GM08714 (cell line): ENCODE measurements at regions not wholly inside any gene's neighbourhood (a gene's known extent, or its start where the extent isn't known, plus 50 kb on each side); places are given as distances from the start of the nearest gene placed in this dataset.

Source experiments
- H3K4me3 ChIP-seq: fragments of 200-500 bp; sonication (Bioruptor generic); 2 replicates; pipeline ENCODE4 v1.5.1; 2014; ENCODE audit warnings: mild to moderate bottlenecking, low read length, inconsistent platforms
- ZNF274 ChIP-seq: IDR thresholded peaks from 2 replicates; pipeline ENCODE4 v1.6.1; 2012; ENCODE audit warnings: mild to moderate bottlenecking, low read depth, low read length

GRCh38 chr12:89821896-89822295, 113.3 kb upstream of the ATP2B1 start:
- H3K4me3 ChIP-seq = no peak overlapping the region
- no peak for TF ChIP-seq ZNF274

DNA sequence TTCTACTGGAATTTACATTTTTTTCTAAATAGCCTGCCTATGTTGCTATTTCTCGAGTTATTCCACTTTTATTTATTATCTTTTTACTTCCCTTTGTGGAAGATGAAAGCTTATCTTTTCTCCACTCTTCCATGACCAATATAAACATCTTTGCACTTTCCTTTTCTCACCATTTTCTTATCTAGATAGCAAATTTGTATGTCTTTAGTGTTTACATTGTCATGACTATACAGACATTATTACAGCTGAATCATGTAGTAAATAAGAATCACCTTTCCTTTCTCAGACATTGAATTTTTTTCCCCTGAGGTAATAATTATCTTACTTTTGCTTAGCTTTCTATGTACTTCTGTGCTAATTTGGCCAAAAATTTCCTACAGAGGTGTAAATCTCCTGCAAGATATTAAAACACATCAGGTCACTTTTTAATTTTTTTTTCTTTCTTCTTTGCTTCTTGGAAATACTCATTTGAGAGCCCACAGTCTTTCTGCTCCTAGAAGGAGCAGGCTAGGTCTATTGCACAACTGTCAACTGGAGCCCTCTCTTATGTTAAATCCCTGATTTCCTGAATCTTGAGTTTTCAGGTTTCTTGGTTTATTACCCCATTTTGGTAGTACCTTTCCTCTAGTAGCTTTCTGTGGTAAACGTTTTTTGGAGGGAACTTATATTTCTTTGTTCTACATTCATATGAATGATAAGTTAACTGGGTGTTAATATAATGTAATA, 109.0 kb upstream of the ATP2B1 start:
- no peak overlapping the region for H3K4me3 ChIP-seq
- no peak for TF ChIP-seq ZNF274

DNA sequence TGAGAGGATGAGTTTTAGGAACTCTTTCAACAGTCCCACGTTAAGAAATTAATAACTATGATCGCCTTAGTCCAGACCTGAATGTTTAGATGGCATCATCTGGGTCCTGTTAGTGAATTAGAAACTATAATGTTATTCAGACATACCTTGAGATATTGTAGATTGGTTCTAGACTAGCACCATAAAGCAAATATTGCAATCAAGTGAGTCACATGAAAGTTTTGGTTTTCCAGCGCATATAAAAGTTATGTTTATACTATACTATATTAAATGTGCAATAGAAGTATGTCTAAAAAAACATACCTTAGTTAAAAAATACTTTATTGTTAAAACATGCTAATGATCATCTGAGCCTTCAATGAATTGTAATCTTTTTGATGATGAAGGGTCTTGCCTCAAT, 106.6 kb upstream of the ATP2B1 start:
- no peak for TF ChIP-seq ZNF274
- H3K4me3 ChIP-seq = no peak overlapping the region

DNA sequence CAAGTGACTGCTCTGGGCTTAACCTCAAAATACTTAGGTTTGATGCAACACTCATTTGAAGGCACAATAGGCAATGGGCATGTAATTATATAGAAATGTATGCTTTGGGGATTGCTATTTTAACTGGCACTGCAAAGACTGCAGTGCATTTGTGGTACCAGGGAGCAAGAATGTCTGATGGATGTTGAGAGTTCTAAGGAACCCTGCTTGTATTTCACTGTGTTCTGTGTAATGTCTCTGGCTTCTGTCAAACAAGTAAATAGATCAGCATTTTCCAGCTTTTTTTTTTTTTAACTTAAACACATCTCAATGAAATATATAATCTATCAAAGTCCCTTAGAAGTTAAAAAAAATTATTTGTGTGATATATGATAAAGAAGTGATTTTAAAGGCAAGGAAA, 94.8 kb upstream of the ATP2B1 start:
- no peak overlapping the region for H3K4me3 ChIP-seq
- TF ChIP-seq ZNF274 = no peak

DNA sequence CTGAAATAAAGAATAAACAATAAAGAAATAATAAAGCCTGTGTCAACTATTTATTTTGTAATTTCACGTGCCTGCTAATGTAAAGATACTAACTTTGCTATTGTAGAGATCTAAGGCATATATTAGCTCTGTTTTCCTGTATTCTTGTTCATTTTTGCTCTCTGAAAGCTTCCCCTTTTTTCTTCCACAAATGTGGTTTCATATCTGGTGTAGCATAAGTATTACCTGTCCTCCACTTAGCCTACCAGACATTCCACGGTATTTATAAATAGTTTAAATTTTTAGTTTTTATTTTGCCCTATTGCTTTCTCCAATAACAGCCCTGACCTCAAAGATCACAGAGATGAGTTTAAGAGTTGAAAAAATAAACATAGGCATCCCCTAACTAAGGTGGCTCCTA, 92.6 kb upstream of the ATP2B1 start:
- no peak for TF ChIP-seq ZNF274
- H3K4me3 ChIP-seq = no peak overlapping the region

DNA sequence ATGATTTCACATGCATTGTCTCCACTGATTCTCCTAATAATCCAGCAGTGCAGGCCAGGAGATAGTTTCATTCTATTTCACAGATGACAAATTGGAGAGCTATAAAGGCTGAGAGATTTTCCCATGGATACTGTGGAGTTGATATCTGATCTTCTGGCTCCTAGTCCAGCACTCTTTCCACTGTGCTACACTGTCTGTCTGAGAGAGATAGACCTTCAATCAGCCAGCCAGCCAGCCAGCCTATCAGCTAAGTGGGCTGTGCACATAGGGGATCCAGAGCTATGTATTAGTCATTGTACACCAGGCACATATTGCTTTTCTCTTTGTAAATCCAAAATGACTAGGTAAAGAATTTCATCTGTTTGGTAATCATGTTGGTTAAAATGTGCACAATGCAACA, 91.8 kb upstream of the ATP2B1 start:
- no peak for TF ChIP-seq ZNF274
- no peak overlapping the region for H3K4me3 ChIP-seq

DNA sequence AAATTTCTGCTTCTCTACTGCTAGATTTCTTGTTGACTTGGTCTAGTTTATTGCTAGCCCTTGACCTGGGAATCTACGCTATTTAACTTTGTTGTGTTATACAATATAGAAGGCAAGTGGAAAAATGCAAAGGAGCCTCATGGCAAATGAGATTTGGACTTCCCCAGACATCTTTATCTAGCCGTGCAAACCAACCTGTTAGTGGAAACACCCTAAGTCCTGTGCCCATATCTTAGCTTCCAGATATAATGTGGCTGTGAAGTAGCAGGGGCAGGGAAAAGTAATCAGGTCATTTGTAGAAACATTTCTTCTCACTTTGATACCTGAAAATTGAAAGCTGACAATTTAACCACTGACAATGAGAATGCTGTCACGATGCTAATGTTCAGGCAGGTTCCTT, 90.7 kb upstream of the ATP2B1 start:
- H3K4me3 ChIP-seq = no peak overlapping the region
- no peak for TF ChIP-seq ZNF274

DNA sequence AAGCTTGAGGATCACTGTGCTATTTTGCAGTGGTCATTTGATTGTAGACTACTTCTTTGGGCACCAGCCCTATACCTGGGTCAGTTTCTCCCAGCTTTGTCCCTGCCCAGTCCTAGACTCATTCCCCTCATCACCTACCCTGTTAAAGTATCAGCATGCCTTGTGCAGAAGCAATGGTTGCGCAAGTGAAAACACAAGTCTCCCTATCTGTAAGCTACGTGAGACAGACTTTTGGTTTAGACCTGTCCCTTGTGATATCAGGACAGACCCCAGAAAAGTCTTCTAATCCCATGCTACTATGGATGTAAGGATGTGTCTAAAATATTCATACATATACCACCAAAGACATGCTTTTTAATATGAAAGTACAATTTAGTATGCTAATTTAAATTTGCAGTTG, 88.8 kb upstream of the ATP2B1 start:
- no peak for TF ChIP-seq ZNF274
- H3K4me3 ChIP-seq = no peak overlapping the region

DNA sequence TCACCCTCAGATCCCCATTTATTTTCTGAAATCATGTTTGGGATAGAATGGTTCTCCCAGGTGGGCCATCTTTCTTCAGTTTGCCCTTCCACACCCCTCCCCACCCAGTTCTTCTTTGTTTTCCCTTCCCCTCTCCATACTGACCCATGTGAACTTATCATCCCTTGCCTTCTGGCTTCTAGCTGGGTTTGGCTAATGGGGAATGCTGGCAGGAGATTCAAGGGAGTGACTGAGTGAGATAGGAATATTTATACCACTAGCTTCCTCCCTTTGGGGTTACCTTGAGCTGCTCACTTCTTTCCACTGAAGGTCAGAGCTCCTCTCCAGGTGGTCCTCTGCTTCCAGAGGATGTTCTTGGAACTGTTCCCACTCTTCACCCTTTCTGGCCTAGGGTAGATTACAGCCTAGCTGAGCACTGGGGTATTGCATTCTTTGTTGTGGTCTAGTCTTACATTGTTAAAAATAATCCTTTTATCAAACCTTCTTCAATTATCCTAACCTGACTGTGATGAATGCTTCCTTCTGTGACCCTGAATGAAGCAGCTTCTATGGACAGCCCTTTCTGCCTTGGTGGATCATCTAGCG, 88.3 kb upstream of the ATP2B1 start:
- TF ChIP-seq ZNF274 = no peak
- no peak overlapping the region for H3K4me3 ChIP-seq

GRCh38 chr12:89793946-89794345, 85.3 kb upstream of the ATP2B1 start:
- TF ChIP-seq ZNF274 = no peak

DNA sequence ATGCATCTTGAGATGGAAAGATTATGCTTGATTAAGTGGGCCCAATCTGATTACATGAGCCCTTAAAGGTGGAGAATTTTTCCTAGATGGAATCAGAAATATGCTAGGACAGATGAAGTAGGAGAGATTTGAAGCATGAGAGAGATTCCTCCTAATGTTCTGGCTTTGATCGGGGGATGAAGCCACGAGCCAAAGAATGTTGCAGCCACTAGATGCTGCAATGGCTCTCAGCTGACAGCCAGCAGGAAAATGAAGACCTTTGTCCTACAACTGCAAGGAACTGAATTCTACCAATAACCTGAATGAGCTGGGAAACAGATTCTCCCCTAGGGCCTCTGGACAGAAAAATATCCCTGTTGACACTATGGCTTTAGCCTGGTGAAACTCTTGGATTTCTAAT, 82.6 kb upstream of the ATP2B1 start:
- H3K4me3 ChIP-seq = no peak overlapping the region
- TF ChIP-seq ZNF274 = no peak

More at GRCh38 chr12:89793946-89794345, 85.3 kb upstream of the ATP2B1 start:
- H3K4me3 ChIP-seq = no peak overlapping the region

- H3K4me3 ChIP-seq = no peak overlapping the region
- TF ChIP-seq ZNF274 = no peak
These were observed 81.2 kb upstream of the ATP2B1 start for GRCh38 chr12:89789862-89790261.

DNA sequence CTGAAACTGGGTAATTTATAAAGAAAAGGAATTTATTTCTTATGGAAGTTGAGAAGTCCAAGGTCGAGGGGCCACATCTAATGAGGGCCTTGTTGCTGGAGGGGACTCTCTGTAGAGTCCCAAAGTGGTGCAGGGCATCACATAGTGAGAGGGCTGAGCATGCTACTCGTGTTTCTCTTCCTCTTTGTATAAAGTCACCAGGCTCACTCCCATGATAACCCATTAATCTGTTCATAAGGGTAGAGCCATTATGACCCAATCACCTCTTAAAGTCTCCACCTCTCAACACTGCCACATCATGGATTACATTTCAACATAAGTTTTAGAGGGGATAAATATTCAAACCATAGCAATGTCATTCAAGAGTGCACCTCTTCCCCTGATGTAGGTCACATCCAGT, 79.1 kb upstream of the ATP2B1 start:
- H3K4me3 ChIP-seq = no peak overlapping the region
- TF ChIP-seq ZNF274 = no peak

DNA sequence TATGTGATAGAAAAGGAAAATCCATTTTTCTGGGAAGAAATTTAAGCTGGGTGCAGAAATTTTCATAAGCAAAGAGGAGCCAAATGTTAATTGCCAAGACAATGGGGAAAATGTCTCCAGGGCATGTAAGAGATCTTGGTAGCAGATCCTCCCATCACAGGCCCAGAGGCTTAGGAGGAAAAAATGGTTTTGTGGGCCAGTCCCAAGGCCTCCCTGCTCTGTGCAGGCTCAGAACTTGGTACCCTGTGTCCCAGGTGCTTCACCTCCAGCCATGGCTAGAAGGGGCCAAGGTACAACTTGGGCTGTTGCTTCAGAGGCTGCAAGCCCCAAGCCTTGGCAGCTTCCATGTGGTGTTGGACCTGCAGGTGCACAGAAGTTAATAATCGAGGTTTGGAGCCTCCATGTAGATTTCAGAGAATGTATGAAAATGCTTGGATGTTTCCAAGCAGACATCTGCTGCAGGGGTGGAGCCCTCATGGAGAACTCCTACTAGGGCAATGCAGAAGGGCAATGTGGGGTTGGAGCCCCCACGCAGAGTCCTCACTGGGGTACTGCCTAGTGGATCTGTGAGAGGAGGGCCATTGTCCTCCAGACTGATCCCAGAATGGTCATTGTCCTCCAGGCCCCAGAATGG, 77.7 kb upstream of the ATP2B1 start:
- H3K4me3 ChIP-seq = no peak overlapping the region
- no peak for TF ChIP-seq ZNF274

DNA sequence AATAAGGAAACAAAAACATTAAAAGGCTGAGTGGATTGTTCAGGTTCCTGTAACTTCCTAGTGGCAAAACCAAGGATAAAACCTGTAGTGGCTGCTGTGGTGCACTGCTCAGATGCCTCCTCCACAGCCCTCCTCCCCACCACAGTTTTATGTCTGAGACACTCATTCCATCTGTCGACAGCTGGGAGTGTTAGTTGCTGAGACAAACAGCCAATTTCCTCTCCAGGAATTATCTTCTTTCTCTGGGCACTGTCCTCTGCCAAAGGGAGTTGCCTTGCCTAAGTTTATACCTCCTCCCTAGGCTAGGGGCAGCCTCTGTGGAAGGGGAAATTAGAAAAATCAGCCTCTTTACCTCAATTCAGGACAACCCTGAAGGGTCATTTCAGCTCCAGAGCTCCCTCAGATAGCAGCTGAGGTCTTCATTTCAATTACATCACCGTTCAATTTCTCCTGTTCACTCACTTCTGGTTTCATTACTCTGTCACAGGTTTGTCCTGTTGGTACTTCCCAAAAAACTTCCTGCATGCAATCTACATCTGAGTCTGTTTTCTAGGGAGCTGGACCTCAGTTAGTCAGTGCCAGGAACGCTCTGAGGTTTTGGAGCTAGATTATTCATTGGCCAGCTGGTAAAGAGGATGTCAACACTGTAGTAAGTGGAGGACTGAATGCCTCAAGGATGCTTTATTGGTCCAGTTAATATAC, 74.9 kb upstream of the ATP2B1 start:
- no peak for TF ChIP-seq ZNF274

More for the DNA sequence above, 74.9 kb upstream of the ATP2B1 start:
- H3K4me3 ChIP-seq = no peak overlapping the region
